ENCODE measurements at regions not wholly inside any gene's neighbourhood (a gene's known extent, or its start where the extent isn't known, plus 50 kb on each side); places are given as distances from the start of the nearest gene placed in this dataset.
A peak's percentile ranks its signal among the peaks of the same experiment; 100 is the strongest.

DNA sequence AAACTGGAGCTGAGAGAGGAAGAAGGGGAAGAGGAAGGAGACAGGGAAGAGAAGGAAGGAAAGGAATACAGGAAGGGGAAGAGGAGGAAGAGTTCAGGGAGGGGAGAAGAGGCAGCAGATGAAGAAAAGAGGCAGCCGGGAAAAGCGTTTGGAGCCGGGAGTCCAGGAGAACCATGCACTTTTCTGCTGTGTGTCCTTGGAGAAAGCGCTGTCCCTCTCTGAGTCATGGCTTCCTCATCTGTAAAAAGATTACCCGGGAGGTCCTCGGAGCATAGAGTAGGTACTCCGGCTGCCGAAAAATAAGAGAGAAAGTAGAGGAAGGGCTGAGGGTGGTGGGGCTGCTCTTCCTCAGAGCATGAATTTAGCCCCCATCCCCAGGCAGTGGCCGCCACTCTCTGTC, 226.9 kb downstream of the MN1 start:
- TF ChIP-seq, protein P1, sequence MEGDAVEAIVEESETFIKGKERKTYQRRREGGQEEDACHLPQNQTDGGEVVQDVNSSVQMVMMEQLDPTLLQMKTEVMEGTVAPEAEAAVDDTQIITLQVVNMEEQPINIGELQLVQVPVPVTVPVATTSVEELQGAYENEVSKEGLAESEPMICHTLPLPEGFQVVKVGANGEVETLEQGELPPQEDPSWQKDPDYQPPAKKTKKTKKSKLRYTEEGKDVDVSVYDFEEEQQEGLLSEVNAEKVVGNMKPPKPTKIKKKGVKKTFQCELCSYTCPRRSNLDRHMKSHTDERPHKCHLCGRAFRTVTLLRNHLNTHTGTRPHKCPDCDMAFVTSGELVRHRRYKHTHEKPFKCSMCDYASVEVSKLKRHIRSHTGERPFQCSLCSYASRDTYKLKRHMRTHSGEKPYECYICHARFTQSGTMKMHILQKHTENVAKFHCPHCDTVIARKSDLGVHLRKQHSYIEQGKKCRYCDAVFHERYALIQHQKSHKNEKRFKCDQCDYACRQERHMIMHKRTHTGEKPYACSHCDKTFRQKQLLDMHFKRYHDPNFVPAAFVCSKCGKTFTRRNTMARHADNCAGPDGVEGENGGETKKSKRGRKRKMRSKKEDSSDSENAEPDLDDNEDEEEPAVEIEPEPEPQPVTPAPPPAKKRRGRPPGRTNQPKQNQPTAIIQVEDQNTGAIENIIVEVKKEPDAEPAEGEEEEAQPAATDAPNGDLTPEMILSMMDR (conservative IDR thresholded peaks at IDR 0.05; ENCODE audit: low read length) = no peak
- no peak for DNase-seq (ENCODE audit: low read depth)
- H3K4me3 ChIP-seq (ENCODE audit: low read length) = no peak overlapping the region

DNA sequence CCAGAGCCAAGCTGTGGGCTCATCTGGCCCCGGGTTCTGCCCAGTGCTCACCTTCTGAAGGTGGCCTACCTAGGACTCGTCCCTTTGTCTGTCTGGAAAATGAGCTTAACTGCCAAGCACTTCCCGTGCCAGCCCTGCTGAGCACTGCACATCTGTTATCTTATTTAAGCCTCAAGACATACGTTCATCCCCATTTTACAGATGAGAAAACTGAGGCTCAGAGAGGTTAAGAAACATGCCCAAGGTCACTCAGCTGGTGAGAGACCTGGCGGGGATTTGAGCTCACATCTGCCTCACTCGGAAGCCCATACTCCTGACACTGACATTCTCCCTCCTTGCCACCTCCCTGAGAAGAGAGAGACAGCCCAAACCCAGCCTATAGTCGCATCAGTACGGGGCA, 226.2 kb downstream of the MN1 start:
- no peak for DNase-seq (ENCODE audit: low read depth)
- TF ChIP-seq, protein P1 (conservative IDR thresholded peaks at IDR 0.05; ENCODE audit: low read length) = no peak

DNA sequence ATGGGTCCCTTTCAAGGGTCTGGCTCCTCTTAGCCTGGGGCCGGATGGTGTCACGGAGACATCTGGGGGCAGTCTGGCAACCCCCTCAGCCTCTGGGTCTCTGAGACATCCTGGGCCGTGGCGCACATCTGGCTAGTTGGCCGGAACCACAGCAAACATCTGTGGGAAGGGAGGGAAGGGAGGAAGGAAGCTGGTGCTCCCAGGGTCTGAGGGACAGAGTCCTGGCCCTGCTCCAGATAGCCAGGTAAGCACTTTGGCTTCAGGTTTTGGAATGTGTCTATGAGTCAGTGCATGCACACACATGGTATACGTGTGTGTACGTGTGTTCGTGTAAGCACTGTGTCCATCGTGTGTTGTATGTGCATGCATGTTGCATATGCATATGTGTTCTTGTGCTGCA, 225.1 kb downstream of the MN1 start:
- H3K4me3 ChIP-seq (ENCODE audit: low read length) = no peak overlapping the region
- DNase-seq (ENCODE audit: low read depth) = no peak
- TF ChIP-seq, protein P1 (conservative IDR thresholded peaks at IDR 0.05; ENCODE audit: low read length) = no peak

More for the DNA sequence above, 226.2 kb downstream of the MN1 start:
- H3K4me3 ChIP-seq (ENCODE audit: low read length) = no peak overlapping the region

DNA sequence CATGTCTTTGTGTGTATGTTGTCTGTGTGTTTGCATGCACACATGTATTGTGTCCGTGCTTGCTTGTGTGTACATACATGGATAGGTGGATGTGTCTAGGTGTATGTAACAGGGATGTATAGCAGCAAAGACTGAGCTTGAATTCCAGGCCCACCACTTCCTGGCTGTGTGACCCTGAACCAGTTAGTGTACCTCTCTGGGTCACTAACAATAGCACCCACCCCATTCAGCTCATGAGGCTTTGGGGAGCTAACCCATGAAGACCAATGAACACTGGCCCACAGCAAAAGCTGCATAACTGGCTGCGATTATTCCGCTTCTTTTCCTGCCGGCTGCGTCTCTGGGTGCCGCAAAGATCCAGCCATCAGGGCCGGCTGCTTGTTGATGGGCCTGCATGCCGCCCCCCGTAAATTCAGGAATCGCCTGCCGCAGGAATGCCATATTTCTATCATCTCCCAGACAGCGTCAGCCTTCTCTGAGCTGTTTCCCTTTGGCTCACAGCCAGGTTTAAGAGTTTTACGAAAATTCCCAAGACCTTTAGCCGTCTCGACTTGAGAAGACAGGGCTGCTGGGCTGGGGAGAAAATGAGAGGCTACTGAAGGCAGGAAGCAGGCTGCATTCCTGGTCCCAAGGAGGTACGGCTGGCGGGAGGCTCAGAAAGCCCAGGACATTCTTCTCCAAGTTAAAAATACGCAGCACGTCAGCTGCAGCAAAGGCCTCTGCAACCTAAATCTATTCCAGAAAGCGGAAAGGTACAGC, 224.6 kb downstream of the MN1 start:
- DNase-seq (ENCODE audit: low read depth) = peak; percentile 44
- TF ChIP-seq, protein P1 (conservative IDR thresholded peaks at IDR 0.05; ENCODE audit: low read length) = no peak
- H3K4me3 ChIP-seq (ENCODE audit: low read length) = no peak overlapping the region

DNA sequence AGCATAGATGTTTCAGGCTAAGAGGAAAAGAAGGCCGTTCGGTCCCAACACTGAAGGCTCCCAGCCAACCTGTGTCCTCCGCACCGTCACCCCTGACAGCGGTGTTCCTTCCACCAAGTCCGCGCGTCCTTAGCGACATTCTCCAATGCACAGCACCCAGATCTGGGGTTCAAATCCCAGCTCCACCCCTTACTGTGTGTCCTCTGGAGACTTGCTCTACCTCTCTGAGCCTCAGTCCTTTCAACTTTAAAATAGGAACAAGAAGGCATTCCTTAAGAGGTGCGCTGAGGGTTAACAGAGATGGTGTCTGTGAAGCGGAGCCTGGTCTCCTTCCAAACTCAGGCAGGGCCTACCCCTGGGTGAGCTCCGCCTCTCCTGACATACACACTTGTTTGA, 224.0 kb downstream of the MN1 start:
- no peak overlapping the region for H3K4me3 ChIP-seq (ENCODE audit: low read length)
- DNase-seq (ENCODE audit: low read depth) = no peak
- TF ChIP-seq, protein P1 (conservative IDR thresholded peaks at IDR 0.05; ENCODE audit: low read length) = no peak

DNA sequence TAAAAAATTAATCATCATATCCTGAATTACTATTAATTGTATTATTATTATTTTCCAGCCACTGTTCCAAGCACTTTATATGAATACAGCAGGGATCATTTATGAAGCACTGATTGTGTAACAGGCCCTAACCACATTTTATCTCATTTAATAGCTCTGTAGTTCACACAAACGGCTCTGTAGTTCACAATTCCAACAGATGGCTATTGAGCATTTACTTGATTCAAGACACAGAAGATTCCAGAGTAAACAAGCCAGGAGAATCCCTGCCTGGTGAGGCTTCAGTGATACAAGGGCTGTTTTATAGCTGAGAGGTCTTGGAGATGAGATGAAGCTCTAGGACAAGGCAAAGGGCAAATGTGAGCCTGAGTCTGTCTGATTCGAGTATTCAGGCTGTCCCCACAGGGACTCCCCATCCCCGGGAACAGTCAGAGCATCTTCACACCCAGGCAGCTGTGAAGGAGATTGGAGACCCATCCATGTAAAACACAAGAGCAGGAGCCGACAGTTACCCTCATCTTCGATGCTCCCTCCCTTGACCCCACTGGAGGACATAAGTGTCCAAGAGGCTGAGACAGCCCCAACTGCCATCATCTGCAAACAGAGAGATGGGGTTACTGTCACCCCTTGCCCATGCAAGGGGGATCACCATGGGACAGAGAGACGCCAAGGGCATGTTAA, 222.5 kb downstream of the MN1 start:
- DNase-seq (ENCODE audit: low read depth) = peak; percentile 75
- H3K4me3 ChIP-seq (ENCODE audit: low read length) = no peak overlapping the region
- TF ChIP-seq, protein P1 (conservative IDR thresholded peaks at IDR 0.05; ENCODE audit: low read length) = no peak

All from AG10803 (cell line).